ENCODE measurements at regions not wholly inside any gene's neighbourhood (a gene's known extent, or its start where the extent isn't known, plus 50 kb on each side); places are given as distances from the start of the nearest gene placed in this dataset.

- Histone ChIP-seq H3K4me2 (ENCODE audit: extremely low read depth, insufficient read depth, low read length) (no peak overlapping the region), H3K27ac (ENCODE audit: insufficient read depth, low read length) (no peak overlapping the region)
These were observed 208.8 kb downstream of the COG6 start for GRCh38 chr13:39864221-39864620.

GRCh38 chr13:39866722-39867121 is 211.3 kb downstream of the COG6 start:
- H3K27me3 ChIP-seq (ENCODE audit: control insufficient read depth, insufficient read depth, low read length), result no peaks in the 10 kb centered on the region
- TF ChIP-seq CTCF (conservative IDR thresholded peaks at IDR 0.05 in 1 of 2, IDR thresholded peaks at IDR 0.05 in 1 of 2; ENCODE audit: low read depth in 1 of 2, low read length in 2 of 2), result no peak
- no peak overlapping the region for H2AFZ ChIP-seq (ENCODE audit: low read length)
- DNase-seq (ENCODE audit: low read depth in 2 of 2), result no peak
- no peaks in the 10 kb centered on the region for H4K20me1 ChIP-seq (ENCODE audit: control insufficient read depth, extremely low read depth, insufficient read depth, low read length)
- H3K27ac ChIP-seq (ENCODE audit: insufficient read depth, low read length), result no peak overlapping the region
- H3K4me1 ChIP-seq (ENCODE audit: control insufficient read depth, extremely low read depth, insufficient read depth, low read length), result no peaks in the 10 kb centered on the region
- no peaks in the 10 kb centered on the region for H3K36me3 ChIP-seq (ENCODE audit: control insufficient read depth, insufficient read depth, low read length)
- no peak overlapping the region for H3K4me3 ChIP-seq (replicated peaks in 1 of 4; ENCODE audit: control extremely low read depth in 1 of 4, insufficient read depth in 1 of 4, low read depth in 3 of 4, low read length in 4 of 4)
- H3K9me3 ChIP-seq (ENCODE audit: control insufficient read depth, insufficient read depth, low read depth, low read length), result no peaks in the 10 kb centered on the region
- no peaks in the 10 kb centered on the region for H3K79me2 ChIP-seq (ENCODE audit: control insufficient read depth, insufficient read depth, low read length)
- H3K9ac ChIP-seq (ENCODE audit: insufficient read depth, low read length), result no peak overlapping the region
- H3K4me2 ChIP-seq (ENCODE audit: extremely low read depth, insufficient read depth, low read length), result no peak overlapping the region

More at GRCh38 chr13:39864221-39864620, 208.8 kb downstream of the COG6 start:
- H3K4me1 ChIP-seq (ENCODE audit: control insufficient read depth, extremely low read depth, insufficient read depth, low read length), result no peaks in the 10 kb centered on the region
- H3K9me3 ChIP-seq (ENCODE audit: control insufficient read depth, insufficient read depth, low read depth, low read length), result no peaks in the 10 kb centered on the region
- H3K79me2 ChIP-seq (ENCODE audit: control insufficient read depth, insufficient read depth, low read length), result no peaks in the 10 kb centered on the region
- no peaks in the 10 kb centered on the region for H3K27me3 ChIP-seq (ENCODE audit: control insufficient read depth, insufficient read depth, low read length)
- no peak for TF ChIP-seq CTCF (conservative IDR thresholded peaks at IDR 0.05 in 1 of 2, IDR thresholded peaks at IDR 0.05 in 1 of 2; ENCODE audit: low read depth in 1 of 2, low read length in 2 of 2)
- no peak for TF ChIP-seq EZH2 (IDR thresholded peaks at IDR 0.05; ENCODE audit: low read length, missing control alignments)
- no peak overlapping the region for H3K4me3 ChIP-seq (replicated peaks in 1 of 4; ENCODE audit: control extremely low read depth in 1 of 4, insufficient read depth in 1 of 4, low read depth in 3 of 4, low read length in 4 of 4)
- H3K9ac ChIP-seq (ENCODE audit: insufficient read depth, low read length), result no peak overlapping the region
- no peak overlapping the region for H2AFZ ChIP-seq (ENCODE audit: low read length)
- H4K20me1 ChIP-seq (ENCODE audit: control insufficient read depth, extremely low read depth, insufficient read depth, low read length), result no peaks in the 10 kb centered on the region
- no peak for DNase-seq (ENCODE audit: low read depth in 2 of 2)
- H3K36me3 ChIP-seq (ENCODE audit: control insufficient read depth, insufficient read depth, low read length), result no peaks in the 10 kb centered on the region

- no peaks in the 10 kb centered on the region for H3K4me1 ChIP-seq (ENCODE audit: control insufficient read depth, extremely low read depth, insufficient read depth, low read length)
- no peaks in the 10 kb centered on the region for H4K20me1 ChIP-seq (ENCODE audit: control insufficient read depth, extremely low read depth, insufficient read depth, low read length)
- no peak overlapping the region for H3K27ac ChIP-seq (ENCODE audit: insufficient read depth, low read length)
- DNase-seq (ENCODE audit: low read depth in 2 of 2), result no peak
- H3K9ac ChIP-seq (ENCODE audit: insufficient read depth, low read length), result no peak overlapping the region
- no peaks in the 10 kb centered on the region for H3K36me3 ChIP-seq (ENCODE audit: control insufficient read depth, insufficient read depth, low read length)
- no peaks in the 10 kb centered on the region for H3K79me2 ChIP-seq (ENCODE audit: control insufficient read depth, insufficient read depth, low read length)
- H2AFZ ChIP-seq (ENCODE audit: low read length), result no peak overlapping the region
- H3K27me3 ChIP-seq (ENCODE audit: control insufficient read depth, insufficient read depth, low read length), result no peaks in the 10 kb centered on the region
- no peak overlapping the region for H3K4me3 ChIP-seq (replicated peaks in 1 of 4; ENCODE audit: control extremely low read depth in 1 of 4, insufficient read depth in 1 of 4, low read depth in 3 of 4, low read length in 4 of 4)
- H3K4me2 ChIP-seq (ENCODE audit: extremely low read depth, insufficient read depth, low read length), result no peak overlapping the region
- no peaks in the 10 kb centered on the region for H3K9me3 ChIP-seq (ENCODE audit: control insufficient read depth, insufficient read depth, low read depth, low read length)
- TF ChIP-seq EZH2 (IDR thresholded peaks at IDR 0.05; ENCODE audit: low read length, missing control alignments), result no peak
- no peak for TF ChIP-seq CTCF (conservative IDR thresholded peaks at IDR 0.05 in 1 of 2, IDR thresholded peaks at IDR 0.05 in 1 of 2; ENCODE audit: low read depth in 1 of 2, low read length in 2 of 2)
These were observed 212.3 kb downstream of the COG6 start for GRCh38 chr13:39867807-39868206.

All from fibroblast of lung (primary cell).